Body of pancreas (tissue), 4 donors: ENCODE measurements at regions not wholly inside any gene's neighbourhood (a gene's known extent, or its start where the extent isn't known, plus 50 kb on each side); places are given as distances from the start of the nearest gene placed in this dataset.

Source experiments
- ATAC-seq: fragments of 150-250 bp; one replicate; pipeline ENCODE4 v1.9.1; 2016
- DNase-seq, 4 donors: peaks; one replicate each; pipeline ENCODE4 v3.0.0-alpha.2; 2019
- H3K27ac ChIP-seq, 4 donors: fragments of 200-600 bp; sonication (generic); 1 replicate in 3 of 4; 2 replicates in 1 of 4; pipeline versions ENCODE4 v1.5.1 to v1.6.1; 2016 to 2019; ENCODE audit warnings: mild to moderate bottlenecking in 1 of 4, mixed read lengths in 1 of 4, moderate library complexity in 1 of 4
- H3K27me3 ChIP-seq, 2 donors: fragments of 200-600 bp; sonication (generic); one replicate each; pipeline ENCODE4 v1.6.0; 2016; ENCODE audit warnings: mild to moderate bottlenecking in 1 of 2
- H3K36me3 ChIP-seq, 2 donors: fragments of 200-600 bp; sonication (generic); replicated peaks in 1 of 2; 2 replicates each; pipeline ENCODE4 v1.5.1; 2016; ENCODE audit warnings: low read depth in 2 of 2; ENCODE audit not compliant: insufficient read depth in 1 of 2
- H3K4me1 ChIP-seq: fragments of 200-600 bp; sonication (generic); one replicate; pipeline ENCODE4 v1.6.0; 2016
- H3K4me3 ChIP-seq, 2 donors: fragments of 200-600 bp; sonication (generic); 1 replicate in 1 of 2; 2 replicates in 1 of 2; pipeline ENCODE4 v1.5.1; 2016 to 2019
- H3K9me3 ChIP-seq, 3 donors: fragments of 200-600 bp; sonication (generic); 1 replicate in 2 of 3; 2 replicates in 1 of 3; pipeline ENCODE4 v1.5.1; 2016
- CTCF ChIP-seq, 7 experiments: fragments of 450-650 bp in 4 of 7; fragments of 200-600 bp in 3 of 7; sonication (generic) in 3 of 7; IDR thresholded peaks; one replicate each; pipeline ENCODE4 v1.5.1; 2016 to 2019; ENCODE audit warnings: antibody characterized with exemption in 7 of 7
- POLR2A ChIP-seq, 3 donors: fragments of 450-650 bp; IDR thresholded peaks; one replicate each; pipeline ENCODE4 v1.6.1; 2016; ENCODE audit warnings: antibody characterized with exemption in 3 of 3, mild to moderate bottlenecking in 2 of 3
- WGBS, 2 donors: methylation state at CpG; one replicate each; pipeline ENCODE4 v1.1.5; 2017; 5-methylcytosine and 5-hydroxymethylcytosine counted together
- intact Hi-C: fragments of 100-400 bp; cut with DNase I; formaldehyde crosslinking; loops from one replicate; pipeline ENCODE4 v1.15.1; 2023

GRCh38 chr3:127427666-127428065 lies 139.8 kb upstream of the PRR20G start:
- no peaks in the 10 kb centered on the region for H3K4me1 ChIP-seq
- H3K36me3 ChIP-seq: no peaks in the 10 kb centered on the region
- no peak overlapping the region for H3K4me3 ChIP-seq
- ATAC-seq (no peak), DNase-seq (no peak)
- no peaks in the 10 kb centered on the region for H3K27me3 ChIP-seq
- intact Hi-C loops: no loop called here
- WGBS, 2 donors: 72 to 76% methylated on average over 7 to 8 of the region's 8 CpGs
- no peak overlapping the region for H3K27ac ChIP-seq
- no peaks in the 10 kb centered on the region for H3K9me3 ChIP-seq
- no peak for TF ChIP-seq CTCF (IDR thresholded peaks at IDR 0.05)
- no peak for TF ChIP-seq POLR2A (IDR thresholded peaks at IDR 0.05)

GRCh38 chr3:127427156-127427555 lies 139.3 kb upstream of the PRR20G start:
- intact Hi-C loops: no loop called here
- Histone ChIP-seq H3K4me3 (no peak overlapping the region), H3K27ac (no peak overlapping the region), H3K27me3 (no peaks in the 10 kb centered on the region), H3K4me1 (no peaks in the 10 kb centered on the region), H3K9me3 (no peaks in the 10 kb centered on the region), H3K36me3 (no peaks in the 10 kb centered on the region)
- ATAC-seq: no peak
- WGBS, 2 donors: 32 to 50% methylated on average over 6 of the region's 6 CpGs
- DNase-seq: no peak
- TF ChIP-seq CTCF (IDR thresholded peaks at IDR 0.05) (no peak), POLR2A (IDR thresholded peaks at IDR 0.05) (no peak)

GRCh38 chr3:127426444-127427153 lies 138.8 kb upstream of the PRR20G start:
- TF ChIP-seq CTCF (IDR thresholded peaks at IDR 0.05) (no peak), POLR2A (IDR thresholded peaks at IDR 0.05) (no peak)
- intact Hi-C loops: no loop called here
- Histone ChIP-seq H3K9me3 (no peaks in the 10 kb centered on the region), H3K27me3 (no peaks in the 10 kb centered on the region), H3K4me1 (no peaks in the 10 kb centered on the region), H3K4me3 (no peak overlapping the region), H3K27ac (no peak overlapping the region), H3K36me3 (no peaks in the 10 kb centered on the region)
- 21 to 24% methylated on average over 17 to 18 of the region's 18 CpGs for WGBS, 2 donors
- no peak for DNase-seq
- ATAC-seq: no peak

GRCh38 chr3:127425505-127426443 lies 137.9 kb upstream of the PRR20G start:
- Histone ChIP-seq H3K36me3 (no peaks in the 10 kb centered on the region), H3K27me3 (no peaks in the 10 kb centered on the region), H3K9me3 (no peaks in the 10 kb centered on the region), H3K4me1 (no peaks in the 10 kb centered on the region), H3K27ac (no peak overlapping the region), H3K4me3 (no peak overlapping the region)
- TF ChIP-seq POLR2A (IDR thresholded peaks at IDR 0.05) (no peak), CTCF (IDR thresholded peaks at IDR 0.05) (no peak)
- DNase-seq: no peak
- ATAC-seq: no peak
- intact Hi-C loops: no loop called here
- WGBS, 2 donors: 75 to 77% methylated on average over 18 to 20 of the region's 20 CpGs
